ENCODE measurements at regions not wholly inside any gene's neighbourhood (a gene's known extent, or its start where the extent isn't known, plus 50 kb on each side); places are given as distances from the start of the nearest gene placed in this dataset.

GRCh38 chr9:24127519-24127918 is 301.5 kb upstream of the ELAVL2 start:
- TF ChIP-seq EZH2phosphoT487 (IDR thresholded peaks at IDR 0.05; ENCODE audit: insufficient read depth, low read depth) (no peak), EZH2 (IDR thresholded peaks at IDR 0.05; ENCODE audit: insufficient read depth, poor library complexity, severe bottlenecking) (no peak)
